Activated CD4-positive, alpha-beta T cell treated with anti-CD3 and anti-CD28 coated beads, Interleukin-2, amount 10 ng/mL, durations not matched to agents 24 days and 14 days (primary cell): ENCODE measurements at regions not wholly inside any gene's neighbourhood (a gene's known extent, or its start where the extent isn't known, plus 50 kb on each side); places are given as distances from the start of the nearest gene placed in this dataset.
"Not testable (repeated sequence)": the region's sequence is repeated elsewhere in the genome, so short reads cannot be mapped to it uniquely, and the experiment has no call there.

ENCODE experiments used
- DNase-seq: peaks from one replicate; pipeline ENCODE4 v3.0.0; 2022
- H3K27ac Mint-ChIP-seq: one replicate; pipeline ENCODE4 v1.8.0; 2022; ENCODE audit warnings: mild to moderate bottlenecking, mixed read lengths
- H3K27me3 Mint-ChIP-seq: one replicate; pipeline ENCODE4 v1.8.0; 2022; ENCODE audit warnings: mixed read lengths
- H3K36me3 Mint-ChIP-seq: one replicate; pipeline ENCODE4 v1.8.0; 2022; ENCODE audit warnings: low read depth, mild to moderate bottlenecking, mixed read lengths
- H3K4me1 Mint-ChIP-seq: one replicate; pipeline ENCODE4 v1.8.0; 2021; ENCODE audit warnings: mixed read lengths
- H3K4me3 Mint-ChIP-seq: one replicate; pipeline ENCODE4 v1.8.0; 2022; ENCODE audit warnings: mild to moderate bottlenecking, moderate library complexity, mixed read lengths
- H3K9me3 Mint-ChIP-seq: one replicate; pipeline ENCODE4 v1.8.0; 2021; ENCODE audit warnings: mixed read lengths
- intact Hi-C: fragments of 100-400 bp; cut with micrococcal nuclease; formaldehyde crosslinking; loops from one replicate; pipeline ENCODE4 v1.15.1; 2023

GRCh38 chr7:56222866-56223265, 106.6 kb upstream of the NUPR2 start:
- Mint-ChIP-seq H3K9me3 (peaks cover 17% of the 10 kb centered on the region), H3K27me3 (no peaks in the 10 kb centered on the region), H3K27ac (no peak overlapping the region), H3K4me3 (no peak overlapping the region), H3K36me3 (no peaks in the 10 kb centered on the region), H3K4me1 (no peaks in the 10 kb centered on the region)
- intact Hi-C loops, result no loop called here
- DNase-seq, result no peak

GRCh38 chr7:56219017-56219416, 102.8 kb upstream of the NUPR2 start:
- no peak for DNase-seq
- no peaks in the 10 kb centered on the region for H3K36me3 Mint-ChIP-seq
- H3K27me3 Mint-ChIP-seq, result no peaks in the 10 kb centered on the region
- H3K27ac Mint-ChIP-seq, result no peak overlapping the region
- H3K4me3 Mint-ChIP-seq, result no peak overlapping the region
- intact Hi-C loops, result no loop called here
- peaks cover 28% of the 10 kb centered on the region for H3K9me3 Mint-ChIP-seq
- no peaks in the 10 kb centered on the region for H3K4me1 Mint-ChIP-seq

GRCh38 chr7:56218510-56218909, 102.3 kb upstream of the NUPR2 start:
- peaks cover 28% of the 10 kb centered on the region for H3K9me3 Mint-ChIP-seq
- H3K36me3 Mint-ChIP-seq, result no peaks in the 10 kb centered on the region
- DNase-seq, result no peak
- no peaks in the 10 kb centered on the region for H3K27me3 Mint-ChIP-seq
- H3K4me1 Mint-ChIP-seq, result no peaks in the 10 kb centered on the region
- no peak overlapping the region for H3K4me3 Mint-ChIP-seq
- intact Hi-C loops, result no loop called here
- H3K27ac Mint-ChIP-seq, result no peak overlapping the region

GRCh38 chr7:56213574-56213973, 97.4 kb upstream of the NUPR2 start:
- Mint-ChIP-seq H3K27me3 (no peaks in the 10 kb centered on the region), H3K4me3 (no peak overlapping the region), H3K4me1 (no peaks in the 10 kb centered on the region), H3K36me3 (no peaks in the 10 kb centered on the region), H3K9me3 (peaks cover 31% of the 10 kb centered on the region), H3K27ac (no peak overlapping the region)
- no peak for DNase-seq
- intact Hi-C loops, result no loop called here

- Mint-ChIP-seq H3K4me1 (no peaks in the 10 kb centered on the region), H3K27me3 (no peaks in the 10 kb centered on the region), H3K27ac (no peak overlapping the region), H3K4me3 (no peak overlapping the region), H3K9me3 (peaks cover 9% of the 10 kb centered on the region), H3K36me3 (no peaks in the 10 kb centered on the region)
- intact Hi-C loops, result no loop called here
- DNase-seq, result no peak
These were observed 90.2 kb upstream of the NUPR2 start for GRCh38 chr7:56206420-56206819.

- no peaks in the 10 kb centered on the region for H3K4me1 Mint-ChIP-seq
- intact Hi-C loops, result no loop called here
- H3K36me3 Mint-ChIP-seq, result no peaks in the 10 kb centered on the region
- no peak for DNase-seq
- H3K27me3 Mint-ChIP-seq, result no peaks in the 10 kb centered on the region
- no peak overlapping the region for H3K4me3 Mint-ChIP-seq
- H3K27ac Mint-ChIP-seq, result no peak overlapping the region
- no peaks in the 10 kb centered on the region for H3K9me3 Mint-ChIP-seq
These were observed 83.4 kb upstream of the NUPR2 start for GRCh38 chr7:56199639-56200038.

GRCh38 chr7:56196195-56196594, 80.0 kb upstream of the NUPR2 start:
- H3K27me3 Mint-ChIP-seq, H3K9me3 Mint-ChIP-seq, H3K4me1 Mint-ChIP-seq, DNase-seq, intact Hi-C loops, H3K36me3 Mint-ChIP-seq, H3K27ac Mint-ChIP-seq, H3K4me3 Mint-ChIP-seq: not testable (repeated sequence)

GRCh38 chr7:56188823-56189346, 72.7 kb upstream of the NUPR2 start:
- intact Hi-C loops, result no loop called here
- H3K4me1 Mint-ChIP-seq, result no peaks in the 10 kb centered on the region

GRCh38 chr7:56188376-56188775, 72.2 kb upstream of the NUPR2 start:
- no peak overlapping the region for H3K27ac Mint-ChIP-seq
- H3K9me3 Mint-ChIP-seq, result peaks cover 3% of the 10 kb centered on the region
- no peaks in the 10 kb centered on the region for H3K27me3 Mint-ChIP-seq
- H3K36me3 Mint-ChIP-seq, result no peaks in the 10 kb centered on the region
- no peak overlapping the region for H3K4me3 Mint-ChIP-seq
- DNase-seq, result no peak
- H3K4me1 Mint-ChIP-seq, result no peaks in the 10 kb centered on the region
- intact Hi-C loops, result no loop called here

More at GRCh38 chr7:56188823-56189346, 72.7 kb upstream of the NUPR2 start:
- Mint-ChIP-seq H3K36me3 (no peaks in the 10 kb centered on the region), H3K4me3 (no peak overlapping the region), H3K9me3 (peaks cover 3% of the 10 kb centered on the region), H3K27me3 (no peaks in the 10 kb centered on the region), H3K27ac (no peak overlapping the region)
- DNase-seq, result no peak

GRCh38 chr7:56181010-56181409, 64.8 kb upstream of the NUPR2 start:
- peaks cover 3% of the 10 kb centered on the region for H3K9me3 Mint-ChIP-seq

GRCh38 chr7:56175771-56176170, 59.6 kb upstream of the NUPR2 start:
- Mint-ChIP-seq H3K4me3 (no peak overlapping the region), H3K9me3 (peaks cover 3% of the 10 kb centered on the region), H3K27ac (no peak overlapping the region), H3K27me3 (no peaks in the 10 kb centered on the region), H3K36me3 (no peaks in the 10 kb centered on the region), H3K4me1 (no peaks in the 10 kb centered on the region)
- intact Hi-C loops, result no loop called here
- DNase-seq, result no peak

More at GRCh38 chr7:56181010-56181409, 64.8 kb upstream of the NUPR2 start:
- intact Hi-C loops, result no loop called here
- Mint-ChIP-seq H3K27ac (no peak overlapping the region), H3K4me3 (no peak overlapping the region), H3K27me3 (no peaks in the 10 kb centered on the region), H3K36me3 (no peaks in the 10 kb centered on the region), H3K4me1 (no peaks in the 10 kb centered on the region)
- no peak for DNase-seq

- intact Hi-C loops, result no loop called here
- peaks cover 3% of the 10 kb centered on the region for H3K9me3 Mint-ChIP-seq
- H3K27ac Mint-ChIP-seq, result no peak overlapping the region
- no peak overlapping the region for H3K4me3 Mint-ChIP-seq
- no peaks in the 10 kb centered on the region for H3K36me3 Mint-ChIP-seq
- no peak for DNase-seq
- H3K4me1 Mint-ChIP-seq, result no peaks in the 10 kb centered on the region
- H3K27me3 Mint-ChIP-seq, result no peaks in the 10 kb centered on the region
These were observed 58.9 kb upstream of the NUPR2 start for GRCh38 chr7:56174875-56175760.

- intact Hi-C loops, result no loop called here
- Mint-ChIP-seq H3K36me3 (no peaks in the 10 kb centered on the region), H3K4me1 (no peaks in the 10 kb centered on the region), H3K4me3 (no peak overlapping the region), H3K9me3 (no peaks in the 10 kb centered on the region), H3K27me3 (no peaks in the 10 kb centered on the region), H3K27ac (no peak overlapping the region)
- DNase-seq, result no peak
These were observed 58.2 kb upstream of the NUPR2 start for GRCh38 chr7:56174346-56174874.
